A549 (cell line): ENCODE measurements at regions not wholly inside any gene's neighbourhood (a gene's known extent, or its start where the extent isn't known, plus 50 kb on each side); places are given as distances from the start of the nearest gene placed in this dataset.

Experiments
- CHD2 ChIP-seq: fragments of 150-350 bp; IDR thresholded peaks from 2 replicates; pipeline ENCODE4 v1.6.1; 2014; ENCODE audit warnings: low read length; ENCODE audit not compliant: partially characterized antibody
- CHD4 ChIP-seq: fragments of 200-600 bp; sonication (generic); IDR thresholded peaks from 2 replicates; pipeline ENCODE4 v1.6.1; 2016; ENCODE audit warnings: antibody characterized with exemption, mild to moderate bottlenecking, borderline replicate concordance
- ELK1 ChIP-seq: fragments of 150-350 bp; IDR thresholded peaks from 2 replicates; pipeline ENCODE4 v1.6.1; 2014; ENCODE audit warnings: low read depth, mild to moderate bottlenecking, low read length
- EP300 ChIP-seq, 2 experiments: fragments of >200 bp; sonication (Bioruptor Twin); formaldehyde crosslinking; IDR thresholded peaks; 2 replicates in 1 of 2; 3 replicates in 1 of 2; pipeline ENCODE4 v1.6.1; 2016 to 2017
- KDM1A ChIP-seq: fragments of 200-600 bp; sonication (generic); IDR thresholded peaks from 2 replicates; pipeline ENCODE4 v1.6.1; 2016; ENCODE audit warnings: low read depth, mild to moderate bottlenecking
- MYC ChIP-seq: IDR thresholded peaks from 2 replicates; pipeline ENCODE4 v1.6.1; 2012; ENCODE audit warnings: mild to moderate bottlenecking, inconsistent platforms, low read length, improper control_type of control experiment, borderline replicate concordance
- REST ChIP-seq: fragments of 200-600 bp; sonication (generic); IDR thresholded peaks from 2 replicates; pipeline ENCODE4 v1.6.1; 2016; ENCODE audit warnings: antibody characterized with exemption, mild to moderate bottlenecking, moderate library complexity
- TF ChIP-seq, protein P1 (sequence below): fragments of >200 bp; sonication (Bioruptor Twin); formaldehyde crosslinking; IDR thresholded peaks from 3 replicates; pipeline ENCODE4 v1.5.1; 2016
- TF ChIP-seq, protein P2 (sequence below): IDR thresholded peaks from 2 replicates; pipeline ENCODE4 v1.6.1; 2012

DNA sequence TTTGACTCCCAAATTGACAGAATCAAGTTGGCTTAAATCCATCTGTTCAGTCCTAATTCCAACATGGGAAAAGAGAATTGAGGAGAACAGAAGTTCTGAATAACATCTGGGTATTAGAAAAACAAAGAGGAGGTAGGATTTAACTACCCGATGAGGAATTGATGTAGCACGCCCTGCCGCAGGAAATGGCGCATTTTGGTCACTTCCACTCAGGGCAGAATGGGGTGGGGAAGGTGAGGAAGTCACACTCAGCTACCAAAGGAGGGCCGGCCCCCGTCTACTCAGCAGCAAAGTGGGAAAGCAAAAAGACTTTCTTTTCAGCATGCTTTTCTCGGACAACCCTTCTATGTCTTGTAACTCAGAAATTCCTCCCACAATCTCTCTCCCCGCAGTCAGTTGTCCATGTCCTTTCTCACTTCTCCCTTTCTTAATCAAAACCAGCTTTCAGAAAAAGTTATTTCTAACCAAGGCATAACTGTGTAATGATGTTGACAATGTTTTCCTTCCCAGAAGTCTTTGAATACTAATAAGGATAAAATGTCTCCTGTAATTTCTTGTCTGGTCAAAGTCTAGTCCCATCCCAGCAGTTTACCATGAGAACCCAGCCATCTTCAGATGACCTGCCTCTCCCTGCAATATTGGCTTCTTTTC is 60.5 kb upstream of the SIPA1L2 start:
- TF ChIP-seq, protein P1, sequence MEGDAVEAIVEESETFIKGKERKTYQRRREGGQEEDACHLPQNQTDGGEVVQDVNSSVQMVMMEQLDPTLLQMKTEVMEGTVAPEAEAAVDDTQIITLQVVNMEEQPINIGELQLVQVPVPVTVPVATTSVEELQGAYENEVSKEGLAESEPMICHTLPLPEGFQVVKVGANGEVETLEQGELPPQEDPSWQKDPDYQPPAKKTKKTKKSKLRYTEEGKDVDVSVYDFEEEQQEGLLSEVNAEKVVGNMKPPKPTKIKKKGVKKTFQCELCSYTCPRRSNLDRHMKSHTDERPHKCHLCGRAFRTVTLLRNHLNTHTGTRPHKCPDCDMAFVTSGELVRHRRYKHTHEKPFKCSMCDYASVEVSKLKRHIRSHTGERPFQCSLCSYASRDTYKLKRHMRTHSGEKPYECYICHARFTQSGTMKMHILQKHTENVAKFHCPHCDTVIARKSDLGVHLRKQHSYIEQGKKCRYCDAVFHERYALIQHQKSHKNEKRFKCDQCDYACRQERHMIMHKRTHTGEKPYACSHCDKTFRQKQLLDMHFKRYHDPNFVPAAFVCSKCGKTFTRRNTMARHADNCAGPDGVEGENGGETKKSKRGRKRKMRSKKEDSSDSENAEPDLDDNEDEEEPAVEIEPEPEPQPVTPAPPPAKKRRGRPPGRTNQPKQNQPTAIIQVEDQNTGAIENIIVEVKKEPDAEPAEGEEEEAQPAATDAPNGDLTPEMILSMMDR: no peak
- TF ChIP-seq CHD4 (no peak), ELK1 (no peak), REST (no peak), MYC (no peak), KDM1A (no peak), CHD2 (no peak), EP300 (IDR thresholded peaks at IDR 0.05) (no peak)
- TF ChIP-seq, protein P2, sequence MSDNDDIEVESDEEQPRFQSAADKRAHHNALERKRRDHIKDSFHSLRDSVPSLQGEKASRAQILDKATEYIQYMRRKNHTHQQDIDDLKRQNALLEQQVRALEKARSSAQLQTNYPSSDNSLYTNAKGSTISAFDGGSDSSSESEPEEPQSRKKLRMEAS: no peak
